Neural cell (in vitro differentiated cells): ENCODE measurements at regions not wholly inside any gene's neighbourhood (a gene's known extent, or its start where the extent isn't known, plus 50 kb on each side); places are given as distances from the start of the nearest gene placed in this dataset.

Experiments used
- CTCF ChIP-seq: fragments of 450-650 bp; IDR thresholded peaks from 2 replicates; pipeline ENCODE4 v1.5.1; 2014; ENCODE audit warnings: antibody characterized with exemption, mild to moderate bottlenecking, moderate library complexity; ENCODE audit not compliant: poor library complexity, severe bottlenecking
- EP300 ChIP-seq: fragments of 450-650 bp; conservative IDR thresholded peaks from 2 replicates; pipeline ENCODE4 v1.6.1; 2014; ENCODE audit warnings: antibody characterized with exemption, mild to moderate bottlenecking, moderate library complexity; ENCODE audit not compliant: poor library complexity, severe bottlenecking
- POLR2AphosphoS5 ChIP-seq: IDR thresholded peaks from 2 replicates; pipeline ENCODE4 v1.6.1; 2012
- SMC3 ChIP-seq: fragments of 450-650 bp; conservative IDR thresholded peaks from 2 replicates; pipeline ENCODE4 v1.6.1; 2014; ENCODE audit warnings: antibody characterized with exemption, mild to moderate bottlenecking, moderate library complexity; ENCODE audit not compliant: poor library complexity

- TF ChIP-seq POLR2AphosphoS5 (no peak), CTCF (no peak), SMC3 (no peak), EP300 (no peak)
Observed at GRCh38 chr5:68818870-68819269, 274.9 kb upstream of the SLC30A5 start.
